ENCODE measurements at regions not wholly inside any gene's neighbourhood (a gene's known extent, or its start where the extent isn't known, plus 50 kb on each side); places are given as distances from the start of the nearest gene placed in this dataset.

GRCh38 chr9:38198140-38198539 lies 129.1 kb upstream of the SHB start:
- no peak for TF ChIP-seq EZH2 (IDR thresholded peaks at IDR 0.05; ENCODE audit: low read length, unreplicated experiment)
- no peak for TF ChIP-seq CTCF (conservative IDR thresholded peaks at IDR 0.05; ENCODE audit: low read depth, low read length)

All from PC-3 (cell line).